ENCODE measurements at regions not wholly inside any gene's neighbourhood (a gene's known extent, or its start where the extent isn't known, plus 50 kb on each side); places are given as distances from the start of the nearest gene placed in this dataset.
"Not testable (repeated sequence)": the region's sequence is repeated elsewhere in the genome, so short reads cannot be mapped to it uniquely, and the experiment has no call there.

GRCh38 chr2:31770741-31771140, 190.0 kb upstream of the SRD5A2 start:
- H3K9me3 Mint-ChIP-seq: no peaks in the 10 kb centered on the region
- no peak for DNase-seq
- TF ChIP-seq, protein P1, sequence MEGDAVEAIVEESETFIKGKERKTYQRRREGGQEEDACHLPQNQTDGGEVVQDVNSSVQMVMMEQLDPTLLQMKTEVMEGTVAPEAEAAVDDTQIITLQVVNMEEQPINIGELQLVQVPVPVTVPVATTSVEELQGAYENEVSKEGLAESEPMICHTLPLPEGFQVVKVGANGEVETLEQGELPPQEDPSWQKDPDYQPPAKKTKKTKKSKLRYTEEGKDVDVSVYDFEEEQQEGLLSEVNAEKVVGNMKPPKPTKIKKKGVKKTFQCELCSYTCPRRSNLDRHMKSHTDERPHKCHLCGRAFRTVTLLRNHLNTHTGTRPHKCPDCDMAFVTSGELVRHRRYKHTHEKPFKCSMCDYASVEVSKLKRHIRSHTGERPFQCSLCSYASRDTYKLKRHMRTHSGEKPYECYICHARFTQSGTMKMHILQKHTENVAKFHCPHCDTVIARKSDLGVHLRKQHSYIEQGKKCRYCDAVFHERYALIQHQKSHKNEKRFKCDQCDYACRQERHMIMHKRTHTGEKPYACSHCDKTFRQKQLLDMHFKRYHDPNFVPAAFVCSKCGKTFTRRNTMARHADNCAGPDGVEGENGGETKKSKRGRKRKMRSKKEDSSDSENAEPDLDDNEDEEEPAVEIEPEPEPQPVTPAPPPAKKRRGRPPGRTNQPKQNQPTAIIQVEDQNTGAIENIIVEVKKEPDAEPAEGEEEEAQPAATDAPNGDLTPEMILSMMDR (IDR thresholded peaks at IDR 0.05): no peak
- H3K36me3 Mint-ChIP-seq (ENCODE audit: low read depth): no peaks in the 10 kb centered on the region
- H3K4me1 Mint-ChIP-seq: no peaks in the 10 kb centered on the region
- no peak overlapping the region for H3K27ac Mint-ChIP-seq
- no peak overlapping the region for H3K4me3 Mint-ChIP-seq
- peaks cover 3% of the 10 kb centered on the region for H3K27me3 Mint-ChIP-seq (ENCODE audit: low read depth, poor library complexity)

DNA sequence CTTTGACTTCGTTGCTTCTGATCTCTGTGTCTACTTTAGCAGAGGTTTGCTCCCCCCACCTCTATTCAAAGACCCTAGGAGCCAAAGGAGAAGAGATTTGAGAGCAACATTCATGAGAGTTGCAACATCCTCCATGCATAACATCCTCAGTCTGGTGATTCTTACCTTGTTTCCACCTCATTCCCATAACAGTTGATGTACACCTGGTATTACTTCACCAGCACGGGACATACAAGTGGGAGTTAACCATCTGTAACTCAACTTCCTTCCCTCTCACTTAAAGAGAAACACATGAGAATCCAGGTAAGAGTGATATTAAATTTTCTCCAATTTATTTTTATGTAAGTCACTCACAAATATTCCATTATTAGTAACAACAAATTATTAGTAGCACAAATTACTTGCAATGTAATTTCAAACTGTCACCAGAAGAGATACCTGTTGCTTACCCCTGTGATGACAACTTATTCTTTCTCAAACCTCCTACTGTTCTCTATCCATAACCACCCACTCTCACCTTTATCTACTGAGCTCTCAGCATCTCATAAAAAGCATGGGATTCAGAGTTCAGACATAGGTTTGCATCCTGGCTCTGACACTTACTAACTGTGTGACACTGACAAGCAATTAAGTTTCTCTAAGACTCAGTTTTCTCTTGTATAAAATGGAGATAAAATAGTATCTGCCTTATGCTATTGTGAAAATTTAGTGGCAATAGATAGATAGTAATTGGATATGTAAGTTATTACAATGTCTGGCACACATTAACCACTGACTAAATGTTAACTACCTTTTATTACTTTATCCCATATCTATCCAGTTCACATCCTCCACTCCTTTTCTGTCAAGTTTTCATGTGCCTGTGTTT, 184.6 kb upstream of the SRD5A2 start:
- H3K4me3 Mint-ChIP-seq: no peak overlapping the region
- H3K9me3 Mint-ChIP-seq: peaks cover 9% of the 10 kb centered on the region
- no peak overlapping the region for H3K27ac Mint-ChIP-seq
- peaks cover 11% of the 10 kb centered on the region for H3K4me1 Mint-ChIP-seq
- TF ChIP-seq, protein P1 (IDR thresholded peaks at IDR 0.05): no peak
- no peaks in the 10 kb centered on the region for H3K36me3 Mint-ChIP-seq (ENCODE audit: low read depth)
- no peak for DNase-seq
- H3K27me3 Mint-ChIP-seq (ENCODE audit: low read depth, poor library complexity): peaks cover 4% of the 10 kb centered on the region

DNA sequence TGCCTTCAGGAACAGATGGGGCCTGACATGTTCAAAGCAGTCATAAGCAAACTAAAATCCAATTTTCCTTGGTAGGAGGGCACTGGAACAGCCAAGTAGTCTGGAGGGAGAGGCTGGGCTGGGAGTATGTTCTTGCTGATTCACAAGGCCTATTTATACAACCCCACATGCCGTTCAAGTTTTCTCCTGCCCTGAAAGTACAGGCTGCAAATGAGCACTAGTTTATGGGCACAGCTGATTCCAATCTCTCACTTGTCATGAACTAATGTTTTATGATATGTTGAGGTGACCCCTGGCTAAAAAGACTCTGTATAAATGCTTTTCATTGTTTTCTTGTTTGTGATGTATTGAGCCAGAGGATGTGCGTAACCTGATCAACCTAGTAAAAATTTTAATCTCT, 183.4 kb upstream of the SRD5A2 start:
- Mint-ChIP-seq H3K4me1 (peaks cover 11% of the 10 kb centered on the region), H3K9me3 (peaks cover 9% of the 10 kb centered on the region), H3K27ac (no peak overlapping the region), H3K27me3 (ENCODE audit: low read depth, poor library complexity) (peaks cover 4% of the 10 kb centered on the region), H3K4me3 (no peak overlapping the region), H3K36me3 (ENCODE audit: low read depth) (no peaks in the 10 kb centered on the region)
- TF ChIP-seq, protein P1 (IDR thresholded peaks at IDR 0.05): no peak
- no peak for DNase-seq

- TF ChIP-seq, protein P1 (IDR thresholded peaks at IDR 0.05): no peak
- Mint-ChIP-seq H3K27me3 (ENCODE audit: low read depth, poor library complexity) (peaks cover 7% of the 10 kb centered on the region), H3K4me3 (no peak overlapping the region), H3K4me1 (peaks cover 11% of the 10 kb centered on the region), H3K36me3 (ENCODE audit: low read depth) (no peaks in the 10 kb centered on the region), H3K27ac (no peak overlapping the region), H3K9me3 (peaks cover 9% of the 10 kb centered on the region)
- no peak for DNase-seq
These were observed 181.3 kb upstream of the SRD5A2 start for GRCh38 chr2:31762085-31762484.

- H3K9me3 Mint-ChIP-seq: peaks cover 33% of the 10 kb centered on the region
- H3K36me3 Mint-ChIP-seq (ENCODE audit: low read depth); H3K4me1 Mint-ChIP-seq; H3K27ac Mint-ChIP-seq; H3K4me3 Mint-ChIP-seq; H3K27me3 Mint-ChIP-seq (ENCODE audit: low read depth, poor library complexity); DNase-seq: not testable (repeated sequence)
These were observed 176.6 kb upstream of the SRD5A2 start for GRCh38 chr2:31757351-31757750.

- H3K4me3 Mint-ChIP-seq; H3K36me3 Mint-ChIP-seq (ENCODE audit: low read depth); H3K27me3 Mint-ChIP-seq (ENCODE audit: low read depth, poor library complexity); DNase-seq; H3K4me1 Mint-ChIP-seq; H3K27ac Mint-ChIP-seq: not testable (repeated sequence)
- H3K9me3 Mint-ChIP-seq: peaks cover 66% of the 10 kb centered on the region
These were observed 168.0 kb upstream of the SRD5A2 start for GRCh38 chr2:31748746-31749145.

GRCh38 chr2:31748041-31748440, 167.3 kb upstream of the SRD5A2 start:
- Mint-ChIP-seq H3K27ac (no peak overlapping the region), H3K9me3 (peaks cover 63% of the 10 kb centered on the region), H3K36me3 (ENCODE audit: low read depth) (no peaks in the 10 kb centered on the region), H3K4me3 (no peak overlapping the region), H3K27me3 (ENCODE audit: low read depth, poor library complexity) (peaks cover 7% of the 10 kb centered on the region), H3K4me1 (no peaks in the 10 kb centered on the region)
- TF ChIP-seq, protein P1 (IDR thresholded peaks at IDR 0.05): no peak
- no peak for DNase-seq

Data from nephron progenitor cell (in vitro differentiated cells).